ENCODE measurements at regions not wholly inside any gene's neighbourhood (a gene's known extent, or its start where the extent isn't known, plus 50 kb on each side); places are given as distances from the start of the nearest gene placed in this dataset.

- TF ChIP-seq CTCF (optimal IDR thresholded peaks at IDR 0.05 in 1 of 3, IDR thresholded peaks at IDR 0.05 in 1 of 3, conservative IDR thresholded peaks at IDR 0.05 in 1 of 3; ENCODE audit: extremely low read depth in 1 of 3, insufficient read depth in 2 of 3, low read length in 3 of 3) (no peak), EZH2 (IDR thresholded peaks at IDR 0.05; ENCODE audit: low read length) (no peak)
Observed at GRCh38 chr2:161036926-161037325, 123.3 kb upstream of the TANK start.

Measured in keratinocyte (primary cell).